Activated CD4-positive, alpha-beta memory T cell treated with anti-CD3 and anti-CD28 coated beads for 36 hours (primary cell): ENCODE measurements at regions not wholly inside any gene's neighbourhood (a gene's known extent, or its start where the extent isn't known, plus 50 kb on each side); places are given as distances from the start of the nearest gene placed in this dataset.

Source experiments
- CTCF ChIA-PET: fragments of 350-600 bp; sonication (Branson Sonifier 250); formaldehyde crosslinking; loops from one replicate; lab custom pipeline; 2021; ENCODE audit warnings: antibody characterized with exemption, inconsistent platforms; lab: Charles Lee
- POLR2A ChIA-PET: fragments of 350-600 bp; sonication (Branson Sonifier 250); formaldehyde crosslinking; loops from one replicate; lab custom pipeline; 2021; ENCODE audit warnings: antibody characterized with exemption; lab: Charles Lee
- DNase-seq: peaks from one replicate; pipeline ENCODE4 v3.0.0-alpha.2; 2020
- H3K27ac Mint-ChIP-seq: one replicate; pipeline ENCODE4 v1.8.0; 2021; ENCODE audit warnings: mixed read lengths
- H3K27me3 Mint-ChIP-seq: one replicate; pipeline ENCODE4 v1.8.0; 2021; ENCODE audit warnings: mixed read lengths
- H3K36me3 Mint-ChIP-seq: one replicate; pipeline ENCODE4 v1.8.0; 2021; ENCODE audit warnings: mixed read lengths
- H3K4me1 Mint-ChIP-seq: one replicate; pipeline ENCODE4 v1.8.0; 2021; ENCODE audit warnings: low read depth, mixed read lengths
- H3K4me3 Mint-ChIP-seq: one replicate; pipeline ENCODE4 v1.8.0; 2021; ENCODE audit warnings: mild to moderate bottlenecking, mixed read lengths
- H3K9me3 Mint-ChIP-seq: one replicate; pipeline ENCODE4 v1.8.0; 2021; ENCODE audit warnings: mixed read lengths
- intact Hi-C: fragments of 100-400 bp; cut with micrococcal nuclease; formaldehyde crosslinking; loops from one replicate; pipeline ENCODE4 v1.15.1; 2023

- peaks cover 3% of the 10 kb centered on the region for H3K9me3 Mint-ChIP-seq
- no peak for DNase-seq
These were observed 268.5 kb downstream of the DNAJB9 start for GRCh38 chr7:108838198-108838597.

GRCh38 chr7:108839076-108839475, 269.4 kb downstream of the DNAJB9 start:
- Mint-ChIP-seq H3K36me3 (no peaks in the 10 kb centered on the region), H3K27me3 (no peaks in the 10 kb centered on the region), H3K4me3 (no peak overlapping the region), H3K27ac (no peak overlapping the region), H3K4me1 (no peaks in the 10 kb centered on the region), H3K9me3 (peaks cover 3% of the 10 kb centered on the region)
- intact Hi-C loops, result no loop called here
- ChIA-PET POLR2A (no interaction called here), CTCF (no interaction called here)
- no peak for DNase-seq

More at GRCh38 chr7:108838198-108838597, 268.5 kb downstream of the DNAJB9 start:
- intact Hi-C loops, result no loop called here
- CTCF ChIA-PET, result no interaction called here
- Mint-ChIP-seq H3K27me3 (no peaks in the 10 kb centered on the region), H3K36me3 (no peaks in the 10 kb centered on the region), H3K4me3 (no peak overlapping the region), H3K4me1 (no peaks in the 10 kb centered on the region), H3K27ac (no peak overlapping the region)
- POLR2A ChIA-PET, result no interaction called here

GRCh38 chr7:108845951-108846350, 276.3 kb downstream of the DNAJB9 start:
- Mint-ChIP-seq H3K27ac (no peak overlapping the region), H3K4me3 (no peak overlapping the region), H3K36me3 (no peaks in the 10 kb centered on the region), H3K9me3 (no peaks in the 10 kb centered on the region), H3K4me1 (no peaks in the 10 kb centered on the region), H3K27me3 (no peaks in the 10 kb centered on the region)
- DNase-seq, result no peak
- ChIA-PET CTCF (no interaction called here), POLR2A (no interaction called here)
- intact Hi-C loops, result no loop called here

GRCh38 chr7:108846471-108846870, 276.8 kb downstream of the DNAJB9 start:
- Mint-ChIP-seq H3K4me1 (no peaks in the 10 kb centered on the region), H3K4me3 (no peak overlapping the region), H3K27me3 (no peaks in the 10 kb centered on the region), H3K9me3 (no peaks in the 10 kb centered on the region), H3K27ac (no peak overlapping the region), H3K36me3 (no peaks in the 10 kb centered on the region)
- DNase-seq, result no peak
- CTCF ChIA-PET, result no interaction called here
- POLR2A ChIA-PET, result no interaction called here
- intact Hi-C loops, result no loop called here

- H3K36me3 Mint-ChIP-seq, result no peaks in the 10 kb centered on the region
- intact Hi-C loops, result no loop called here
- no peak overlapping the region for H3K4me3 Mint-ChIP-seq
- H3K9me3 Mint-ChIP-seq, result no peaks in the 10 kb centered on the region
- CTCF ChIA-PET, result no interaction called here
- no peak for DNase-seq
- no peaks in the 10 kb centered on the region for H3K4me1 Mint-ChIP-seq
- POLR2A ChIA-PET, result no interaction called here
- no peaks in the 10 kb centered on the region for H3K27me3 Mint-ChIP-seq
- no peak overlapping the region for H3K27ac Mint-ChIP-seq
These were observed 278.8 kb downstream of the DNAJB9 start for GRCh38 chr7:108848486-108848885.

- no peak for DNase-seq
- H3K4me3 Mint-ChIP-seq, result no peak overlapping the region
- no peaks in the 10 kb centered on the region for H3K4me1 Mint-ChIP-seq
- no peaks in the 10 kb centered on the region for H3K36me3 Mint-ChIP-seq
- intact Hi-C loops, result no loop called here
- H3K27me3 Mint-ChIP-seq, result no peaks in the 10 kb centered on the region
- ChIA-PET CTCF (no interaction called here), POLR2A (no interaction called here)
- no peaks in the 10 kb centered on the region for H3K9me3 Mint-ChIP-seq
- H3K27ac Mint-ChIP-seq, result no peak overlapping the region
These were observed 290.9 kb downstream of the DNAJB9 start for GRCh38 chr7:108860615-108861014.

GRCh38 chr7:108861071-108861470, 291.4 kb downstream of the DNAJB9 start:
- intact Hi-C loops, result no loop called here
- POLR2A ChIA-PET, result no interaction called here
- Mint-ChIP-seq H3K4me3 (no peak overlapping the region), H3K27ac (no peak overlapping the region), H3K27me3 (no peaks in the 10 kb centered on the region), H3K9me3 (no peaks in the 10 kb centered on the region), H3K4me1 (no peaks in the 10 kb centered on the region), H3K36me3 (no peaks in the 10 kb centered on the region)
- CTCF ChIA-PET, result no interaction called here
- no peak for DNase-seq

- POLR2A ChIA-PET, result no interaction called here
- no peak for DNase-seq
- no peaks in the 10 kb centered on the region for H3K9me3 Mint-ChIP-seq
- no peaks in the 10 kb centered on the region for H3K36me3 Mint-ChIP-seq
- H3K27me3 Mint-ChIP-seq, result no peaks in the 10 kb centered on the region
- no peaks in the 10 kb centered on the region for H3K4me1 Mint-ChIP-seq
- CTCF ChIA-PET, result no interaction called here
- intact Hi-C loops, result no loop called here
- H3K27ac Mint-ChIP-seq, result no peak overlapping the region
- H3K4me3 Mint-ChIP-seq, result no peak overlapping the region
These were observed 293.7 kb downstream of the DNAJB9 start for GRCh38 chr7:108863227-108863848.

GRCh38 chr7:108869070-108869469, 299.4 kb downstream of the DNAJB9 start:
- ChIA-PET CTCF (no interaction called here), POLR2A (no interaction called here)
- DNase-seq, result no peak
- no peak overlapping the region for H3K4me3 Mint-ChIP-seq
- no peaks in the 10 kb centered on the region for H3K27me3 Mint-ChIP-seq
- H3K36me3 Mint-ChIP-seq, result no peaks in the 10 kb centered on the region
- no peak overlapping the region for H3K27ac Mint-ChIP-seq
- intact Hi-C loops, result no loop called here
- H3K9me3 Mint-ChIP-seq, result no peaks in the 10 kb centered on the region
- H3K4me1 Mint-ChIP-seq, result no peaks in the 10 kb centered on the region

- Mint-ChIP-seq H3K4me3 (no peak overlapping the region), H3K36me3 (no peaks in the 10 kb centered on the region), H3K27ac (no peak overlapping the region), H3K9me3 (no peaks in the 10 kb centered on the region), H3K4me1 (no peaks in the 10 kb centered on the region), H3K27me3 (no peaks in the 10 kb centered on the region)
- CTCF ChIA-PET, result no interaction called here
- DNase-seq, result peak; percentile 22
- POLR2A ChIA-PET, result no interaction called here
- intact Hi-C loops, result no loop called here
These were observed 305.5 kb downstream of the DNAJB9 start for GRCh38 chr7:108875139-108875538.

- ChIA-PET POLR2A (no interaction called here), CTCF (no interaction called here)
- H3K36me3 Mint-ChIP-seq, result no peaks in the 10 kb centered on the region
- no peak overlapping the region for H3K4me3 Mint-ChIP-seq
- no peaks in the 10 kb centered on the region for H3K4me1 Mint-ChIP-seq
- no peak overlapping the region for H3K27ac Mint-ChIP-seq
- no peak for DNase-seq
- intact Hi-C loops, result no loop called here
- H3K9me3 Mint-ChIP-seq, result no peaks in the 10 kb centered on the region
- H3K27me3 Mint-ChIP-seq, result no peaks in the 10 kb centered on the region
These were observed 321.2 kb downstream of the DNAJB9 start for GRCh38 chr7:108890862-108891261.

GRCh38 chr7:108908456-108908855, 338.8 kb downstream of the DNAJB9 start:
- Mint-ChIP-seq H3K4me3 (no peak overlapping the region), H3K27ac (no peak overlapping the region), H3K36me3 (no peaks in the 10 kb centered on the region), H3K9me3 (no peaks in the 10 kb centered on the region), H3K4me1 (no peaks in the 10 kb centered on the region), H3K27me3 (no peaks in the 10 kb centered on the region)
- intact Hi-C loops, result no loop called here
- ChIA-PET CTCF (no interaction called here), POLR2A (no interaction called here)
- no peak for DNase-seq

GRCh38 chr7:108911016-108911415, 341.3 kb downstream of the DNAJB9 start:
- ChIA-PET CTCF (no interaction called here), POLR2A (no interaction called here)
- intact Hi-C loops, result no loop called here
- peaks cover 12% of the 10 kb centered on the region for H3K9me3 Mint-ChIP-seq
- no peak for DNase-seq
- H3K4me3 Mint-ChIP-seq, result no peak overlapping the region
- no peak overlapping the region for H3K27ac Mint-ChIP-seq
- H3K4me1 Mint-ChIP-seq, result no peaks in the 10 kb centered on the region
- H3K27me3 Mint-ChIP-seq, result no peaks in the 10 kb centered on the region
- H3K36me3 Mint-ChIP-seq, result no peaks in the 10 kb centered on the region
